Endothelial cell of umbilical vein (primary cell): ENCODE measurements at regions not wholly inside any gene's neighbourhood (a gene's known extent, or its start where the extent isn't known, plus 50 kb on each side); places are given as distances from the start of the nearest gene placed in this dataset.
"Not testable (repeated sequence)": the region's sequence is repeated elsewhere in the genome, so short reads cannot be mapped to it uniquely, and the experiment has no call there.

ENCODE experiments used
- CTCF ChIP-seq, 2 donors: IDR thresholded peaks; 1 replicate in 1 of 2; 2 replicates in 1 of 2; pipeline ENCODE4 v1.5.1; 2011; ENCODE audit warnings: low read length in 2 of 2, mild to moderate bottlenecking in 2 of 2, moderate library complexity in 2 of 2, control low read depth in 1 of 2, inconsistent platforms in 1 of 2, low read depth in 1 of 2; ENCODE audit not compliant: insufficient read depth in 1 of 2; ENCODE audit errors: extremely low read depth in 1 of 2
- EZH2 ChIP-seq: IDR thresholded peaks from 2 replicates; pipeline ENCODE4 v1.6.1; 2012; ENCODE audit warnings: borderline replicate concordance, low read depth, mild to moderate bottlenecking, moderate library complexity, low read length, inconsistent platforms; ENCODE audit not compliant: severe bottlenecking
- MAX ChIP-seq: IDR thresholded peaks from 2 replicates; pipeline ENCODE4 v1.6.1; 2011; ENCODE audit not compliant: insufficient read depth, insufficient read length
- POLR2A ChIP-seq: IDR thresholded peaks from 2 replicates; pipeline ENCODE4 v1.6.1; 2012; ENCODE audit warnings: low read depth, mild to moderate bottlenecking, control low read depth, low read length

GRCh38 chr3:88303331-88303904 is 153.7 kb downstream of the C3orf38 start:
- TF ChIP-seq EZH2; CTCF (IDR thresholded peaks at IDR 0.05; ENCODE audit: extremely low read depth in 1 of 2, insufficient read depth in 1 of 2, low read depth in 1 of 2, low read length in 2 of 2); POLR2A; MAX: not testable (repeated sequence)
